Suprapubic skin (tissue), 4 donors: ENCODE measurements at regions not wholly inside any gene's neighbourhood (a gene's known extent, or its start where the extent isn't known, plus 50 kb on each side); places are given as distances from the start of the nearest gene placed in this dataset.

Source experiments
- DNase-seq, 2 donors: peaks; one replicate each; pipeline ENCODE4 v3.0.0-alpha.2; 2019; ENCODE audit warnings: low spot score in 2 of 2
- H3K27ac ChIP-seq: fragments of 200-600 bp; sonication (generic); one replicate; pipeline ENCODE4 v1.5.1; 2019
- H3K27me3 ChIP-seq: fragments of 200-600 bp; sonication (generic); one replicate; pipeline ENCODE4 v1.5.1; 2019
- H3K36me3 ChIP-seq: fragments of 200-600 bp; sonication (generic); one replicate; pipeline ENCODE4 v1.5.1; 2019
- H3K4me1 ChIP-seq: fragments of 200-600 bp; sonication (generic); one replicate; pipeline ENCODE4 v1.5.1; 2019
- H3K4me3 ChIP-seq: fragments of 200-600 bp; sonication (generic); one replicate; pipeline ENCODE4 v1.5.1; 2019; ENCODE audit warnings: mild to moderate bottlenecking
- H3K9me3 ChIP-seq: fragments of 200-600 bp; sonication (generic); one replicate; pipeline ENCODE4 v1.5.1; 2019
- EP300 ChIP-seq: sonication (generic); formaldehyde crosslinking; IDR thresholded peaks from one replicate; pipeline ENCODE4 v1.6.1; 2017; ENCODE audit warnings: antibody characterized with exemption
- POLR2A ChIP-seq, 2 donors: fragments of 450-650 bp; IDR thresholded peaks; one replicate each; pipeline ENCODE4 v1.6.1; 2017; ENCODE audit warnings: antibody characterized with exemption in 2 of 2, mild to moderate bottlenecking in 2 of 2, moderate library complexity in 2 of 2
- POLR2AphosphoS5 ChIP-seq, 3 donors: sonication (generic); formaldehyde crosslinking; IDR thresholded peaks; one replicate each; pipeline ENCODE4 v1.6.1; 2017; ENCODE audit warnings: antibody characterized with exemption in 3 of 3
- WGBS: methylation state at CpG from one replicate; pipeline ENCODE4 v1.1.5; 2018; 5-methylcytosine and 5-hydroxymethylcytosine counted together
- TF ChIP-seq, protein P1 (sequence below), 2 donors: fragments of 200-600 bp in 1 of 2; fragments of 450-650 bp in 1 of 2; sonication (generic) in 1 of 2; IDR thresholded peaks; one replicate each; pipeline ENCODE4 v1.5.1; 2016 to 2019; ENCODE audit warnings: antibody characterized with exemption in 2 of 2, mild to moderate bottlenecking in 1 of 2, moderate library complexity in 1 of 2

DNA sequence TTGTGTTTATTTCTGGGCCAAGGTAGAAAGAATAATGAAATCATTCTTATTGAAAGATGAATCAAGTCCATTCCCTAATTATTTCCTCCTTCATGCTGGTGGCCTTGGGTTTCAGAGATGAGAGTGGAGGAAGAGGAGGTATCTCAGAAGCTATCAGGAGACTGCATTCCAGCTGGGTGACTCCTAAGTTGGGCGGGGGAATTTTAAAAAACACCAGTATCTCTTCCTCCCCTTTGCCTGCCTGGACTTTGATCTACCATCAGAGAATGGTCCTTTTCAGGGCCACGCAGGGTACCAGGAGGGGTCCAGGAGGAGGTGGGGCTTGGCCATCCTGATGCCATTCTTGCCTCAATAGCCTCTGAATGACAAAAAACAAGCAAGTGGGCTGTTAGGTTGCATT is 104.4 kb downstream of the ASMT start:
- no peak for DNase-seq
- Histone ChIP-seq H3K4me3 (no peak overlapping the region), H3K27ac (no peak overlapping the region), H3K4me1 (no peaks in the 10 kb centered on the region), H3K36me3 (no peaks in the 10 kb centered on the region), H3K9me3 (no peaks in the 10 kb centered on the region), H3K27me3 (no peaks in the 10 kb centered on the region)
- TF ChIP-seq POLR2A (IDR thresholded peaks at IDR 0.05) (no peak), POLR2AphosphoS5 (IDR thresholded peaks at IDR 0.05) (no peak), EP300 (no peak)
- TF ChIP-seq, protein P1, sequence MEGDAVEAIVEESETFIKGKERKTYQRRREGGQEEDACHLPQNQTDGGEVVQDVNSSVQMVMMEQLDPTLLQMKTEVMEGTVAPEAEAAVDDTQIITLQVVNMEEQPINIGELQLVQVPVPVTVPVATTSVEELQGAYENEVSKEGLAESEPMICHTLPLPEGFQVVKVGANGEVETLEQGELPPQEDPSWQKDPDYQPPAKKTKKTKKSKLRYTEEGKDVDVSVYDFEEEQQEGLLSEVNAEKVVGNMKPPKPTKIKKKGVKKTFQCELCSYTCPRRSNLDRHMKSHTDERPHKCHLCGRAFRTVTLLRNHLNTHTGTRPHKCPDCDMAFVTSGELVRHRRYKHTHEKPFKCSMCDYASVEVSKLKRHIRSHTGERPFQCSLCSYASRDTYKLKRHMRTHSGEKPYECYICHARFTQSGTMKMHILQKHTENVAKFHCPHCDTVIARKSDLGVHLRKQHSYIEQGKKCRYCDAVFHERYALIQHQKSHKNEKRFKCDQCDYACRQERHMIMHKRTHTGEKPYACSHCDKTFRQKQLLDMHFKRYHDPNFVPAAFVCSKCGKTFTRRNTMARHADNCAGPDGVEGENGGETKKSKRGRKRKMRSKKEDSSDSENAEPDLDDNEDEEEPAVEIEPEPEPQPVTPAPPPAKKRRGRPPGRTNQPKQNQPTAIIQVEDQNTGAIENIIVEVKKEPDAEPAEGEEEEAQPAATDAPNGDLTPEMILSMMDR (IDR thresholded peaks at IDR 0.05), result no peak
- WGBS, result 77% methylated on average over 2 of the region's 2 CpGs

DNA sequence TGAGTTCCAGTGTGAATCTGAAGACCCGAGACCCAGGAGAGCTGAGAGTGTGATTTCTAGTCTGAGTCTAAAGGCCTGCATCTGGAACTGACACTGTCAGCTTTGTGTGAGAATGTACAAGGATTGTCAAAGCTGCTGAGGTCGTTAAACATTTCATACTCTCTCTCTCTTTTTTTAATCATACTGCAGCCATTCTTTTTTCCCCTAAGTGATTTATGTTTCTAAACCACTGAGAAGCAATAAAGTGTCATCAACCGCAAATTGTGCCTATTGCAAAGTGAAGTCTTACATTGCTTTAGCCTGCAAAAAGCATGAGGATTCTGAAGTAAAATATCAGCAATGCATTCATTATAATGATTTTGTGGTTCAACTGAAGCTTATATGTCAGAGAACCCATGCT is 106.0 kb downstream of the ASMT start:
- no peak for DNase-seq
- H3K4me3 ChIP-seq, result no peak overlapping the region
- 54% methylated on average over 3 of the region's 3 CpGs for WGBS
- H3K27me3 ChIP-seq, result no peaks in the 10 kb centered on the region
- no peaks in the 10 kb centered on the region for H3K36me3 ChIP-seq
- H3K9me3 ChIP-seq, result no peaks in the 10 kb centered on the region
- H3K27ac ChIP-seq, result no peak overlapping the region
- H3K4me1 ChIP-seq, result no peaks in the 10 kb centered on the region
- no peak for TF ChIP-seq POLR2AphosphoS5 (IDR thresholded peaks at IDR 0.05)
- no peak for TF ChIP-seq POLR2A (IDR thresholded peaks at IDR 0.05)
- TF ChIP-seq EP300, result no peak

DNA sequence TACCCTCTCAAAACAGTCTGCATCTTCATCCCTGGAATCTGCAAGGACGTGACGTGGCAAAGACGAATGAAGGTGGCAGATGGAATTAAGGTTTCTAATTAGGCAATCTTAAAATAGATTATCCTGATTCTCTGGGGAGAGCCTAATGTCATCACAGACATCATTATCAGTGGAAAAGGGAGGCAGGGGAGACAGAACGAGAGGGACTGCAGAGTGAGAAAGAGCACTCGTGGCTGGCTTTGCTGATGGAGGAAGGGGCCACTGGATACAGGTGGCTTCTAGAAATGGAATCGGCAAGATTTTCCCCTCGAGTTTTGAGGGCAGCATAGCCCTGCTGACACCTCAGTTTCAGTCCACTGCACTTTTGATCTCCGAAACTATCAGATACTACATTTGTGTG is 110.6 kb downstream of the ASMT start:
- WGBS, result 63% methylated on average over 8 of the region's 8 CpGs
- TF ChIP-seq, protein P1 (IDR thresholded peaks at IDR 0.05), result no peak
- TF ChIP-seq EP300 (no peak), POLR2AphosphoS5 (IDR thresholded peaks at IDR 0.05) (no peak), POLR2A (IDR thresholded peaks at IDR 0.05) (no peak)

DNA sequence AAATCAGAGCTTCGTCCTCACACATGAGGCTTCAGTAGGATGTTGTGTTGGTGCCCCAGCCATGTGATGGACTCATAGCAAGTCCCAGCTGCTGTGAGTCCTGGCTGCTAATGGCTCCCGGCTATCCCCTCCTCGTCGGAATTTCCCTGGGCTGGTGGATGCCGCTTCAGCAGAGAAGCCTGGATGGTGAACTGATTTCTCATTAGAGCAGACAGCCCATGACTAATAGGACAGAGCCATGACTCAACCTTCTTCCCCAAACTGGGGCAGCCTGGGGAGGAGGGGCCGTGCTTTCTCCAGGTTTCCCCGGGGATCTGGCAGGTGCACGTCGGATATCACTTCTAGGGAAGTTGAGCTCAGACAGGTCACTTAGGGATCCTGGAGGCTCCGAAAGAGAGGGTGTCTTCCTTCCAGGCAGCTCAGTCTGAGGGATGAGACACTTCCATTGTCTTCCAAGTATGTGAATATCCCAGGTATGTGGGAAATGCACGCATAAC is 112.7 kb downstream of the ASMT start:
- WGBS, result 35% methylated on average over 11 of the region's 11 CpGs
- Histone ChIP-seq H3K27ac (no peak overlapping the region), H3K4me1 (no peaks in the 10 kb centered on the region), H3K4me3 (no peak overlapping the region), H3K36me3 (no peaks in the 10 kb centered on the region), H3K9me3 (no peaks in the 10 kb centered on the region), H3K27me3 (no peaks in the 10 kb centered on the region)
- no peak for DNase-seq
- TF ChIP-seq EP300, result no peak
- TF ChIP-seq POLR2AphosphoS5 (IDR thresholded peaks at IDR 0.05), result no peak
- TF ChIP-seq POLR2A (IDR thresholded peaks at IDR 0.05), result no peak
- TF ChIP-seq, protein P1 (IDR thresholded peaks at IDR 0.05), result no peak

More for the DNA sequence above, 110.6 kb downstream of the ASMT start:
- Histone ChIP-seq H3K4me3 (no peak overlapping the region), H3K36me3 (no peaks in the 10 kb centered on the region), H3K27ac (no peak overlapping the region), H3K9me3 (no peaks in the 10 kb centered on the region), H3K27me3 (no peaks in the 10 kb centered on the region), H3K4me1 (no peaks in the 10 kb centered on the region)
- no peak for DNase-seq

DNA sequence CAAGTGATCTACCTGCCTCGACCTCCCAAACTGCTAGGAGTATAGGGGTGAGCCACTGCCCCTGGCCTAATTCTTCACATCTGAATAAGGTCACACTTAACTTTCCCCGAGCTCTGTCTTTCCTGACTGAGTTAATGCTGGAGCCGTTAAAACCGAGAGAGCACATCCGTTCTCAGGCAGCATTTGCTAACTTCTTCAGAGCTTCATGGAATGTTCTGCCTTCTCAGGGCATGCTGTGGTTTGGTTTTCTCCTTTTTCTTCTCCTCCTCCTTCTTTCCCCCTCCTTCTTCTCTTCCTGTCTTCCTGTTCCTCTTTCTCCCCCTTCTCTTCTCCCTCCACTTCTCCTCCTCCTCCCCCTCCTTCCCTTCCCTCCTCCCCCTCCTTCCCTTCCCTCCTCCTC is 119.9 kb downstream of the ASMT start:
- no peak for TF ChIP-seq POLR2AphosphoS5 (IDR thresholded peaks at IDR 0.05)
- TF ChIP-seq POLR2A (IDR thresholded peaks at IDR 0.05), result no peak

DNA sequence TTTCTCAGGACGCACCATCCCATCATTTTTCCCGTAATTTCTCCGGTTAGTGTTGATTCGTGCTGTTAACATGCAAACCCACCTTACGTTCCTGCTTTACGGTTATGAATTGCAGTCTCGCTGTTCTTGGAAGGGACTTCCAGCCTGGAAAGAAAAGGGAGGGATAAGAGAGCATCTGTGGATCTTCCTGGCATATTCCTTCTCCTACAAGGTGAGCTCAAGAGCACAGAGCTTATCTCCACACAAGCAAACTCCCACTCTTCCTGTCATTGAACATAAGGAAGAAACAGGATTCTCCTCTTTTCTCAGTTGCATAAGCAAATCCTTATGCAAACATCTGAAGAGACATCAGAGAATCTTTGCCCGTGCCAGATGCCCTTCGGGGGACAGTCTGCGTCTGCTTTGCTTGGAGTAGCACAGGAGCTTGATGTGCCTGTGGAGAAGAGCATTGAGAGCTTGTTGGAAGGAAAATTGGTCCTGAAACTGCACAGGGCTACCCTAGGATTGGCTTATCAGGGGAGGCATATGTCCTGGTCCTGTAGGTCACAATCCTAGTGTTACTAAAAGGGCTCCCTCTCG is 127.0 kb downstream of the ASMT start:
- TF ChIP-seq POLR2AphosphoS5 (IDR thresholded peaks at IDR 0.05) (no peak), POLR2A (IDR thresholded peaks at IDR 0.05) (no peak), EP300 (no peak)
- TF ChIP-seq, protein P1 (IDR thresholded peaks at IDR 0.05), result no peak
- peaks cover 3% of the 10 kb centered on the region for H3K27me3 ChIP-seq
- no peaks in the 10 kb centered on the region for H3K36me3 ChIP-seq
- H3K4me1 ChIP-seq, result no peaks in the 10 kb centered on the region
- 55% methylated on average over 10 of the region's 11 CpGs for WGBS
- no peak for DNase-seq
- H3K9me3 ChIP-seq, result no peaks in the 10 kb centered on the region
- H3K4me3 ChIP-seq, result no peak overlapping the region
- H3K27ac ChIP-seq, result no peak overlapping the region

More for the DNA sequence above, 119.9 kb downstream of the ASMT start:
- Histone ChIP-seq H3K27ac (no peak overlapping the region), H3K27me3 (no peaks in the 10 kb centered on the region), H3K4me1 (no peaks in the 10 kb centered on the region), H3K4me3 (no peak overlapping the region), H3K36me3 (no peaks in the 10 kb centered on the region), H3K9me3 (no peaks in the 10 kb centered on the region)
- no peak for DNase-seq
- 55% methylated on average over 5 of the region's 5 CpGs for WGBS
